Cerebellar nuclear complex (tissue), 1 donor: ENCODE measurements at regions not wholly inside any gene's neighbourhood (a gene's known extent, or its start where the extent isn't known, plus 50 kb on each side); places are given as distances from the start of the nearest gene placed in this dataset.

ENCODE experiments used
- DNase-seq, 2 experiments: peaks; one replicate each; lab custom pipeline; 2025; lab: John Stamatoyannopoulos, UW

DNA sequence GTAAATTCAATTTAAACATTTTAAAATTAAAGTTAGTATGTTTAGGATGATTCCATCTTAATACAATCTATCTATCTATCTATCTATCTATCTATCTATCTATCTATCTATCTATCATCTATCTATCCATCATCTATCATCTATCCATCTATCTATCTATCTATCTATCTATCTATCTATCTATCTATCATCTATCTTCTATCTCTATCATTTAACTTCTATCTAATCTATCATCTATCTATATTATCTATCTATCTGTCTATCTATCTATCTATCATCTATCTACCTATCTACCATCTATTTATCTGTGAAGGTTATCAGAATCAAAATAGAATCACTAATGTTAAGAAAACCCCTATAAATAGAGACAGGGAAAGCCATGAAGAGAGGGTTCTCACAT is 78.3 kb downstream of the RAMP3 start:
- no peak for DNase-seq

DNA sequence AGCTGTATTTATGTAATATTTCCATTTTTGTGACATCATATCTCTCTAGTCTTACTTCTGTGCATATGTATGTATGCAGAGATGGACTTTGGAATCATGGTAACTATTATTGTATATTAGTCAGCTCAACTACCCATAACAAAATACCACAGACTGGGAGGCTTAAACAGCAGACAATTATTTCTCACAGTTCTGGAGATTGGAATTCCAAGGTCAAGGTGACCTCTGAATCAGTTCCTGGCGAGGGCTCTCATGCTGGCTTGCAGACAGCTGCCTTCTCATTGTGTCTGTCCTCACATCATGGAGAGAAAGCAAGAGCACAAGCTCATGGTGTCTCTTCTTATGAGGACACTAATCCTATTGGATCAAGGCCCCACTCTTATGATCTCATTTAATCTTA is 79.1 kb downstream of the RAMP3 start:
- DNase-seq = no peak

DNA sequence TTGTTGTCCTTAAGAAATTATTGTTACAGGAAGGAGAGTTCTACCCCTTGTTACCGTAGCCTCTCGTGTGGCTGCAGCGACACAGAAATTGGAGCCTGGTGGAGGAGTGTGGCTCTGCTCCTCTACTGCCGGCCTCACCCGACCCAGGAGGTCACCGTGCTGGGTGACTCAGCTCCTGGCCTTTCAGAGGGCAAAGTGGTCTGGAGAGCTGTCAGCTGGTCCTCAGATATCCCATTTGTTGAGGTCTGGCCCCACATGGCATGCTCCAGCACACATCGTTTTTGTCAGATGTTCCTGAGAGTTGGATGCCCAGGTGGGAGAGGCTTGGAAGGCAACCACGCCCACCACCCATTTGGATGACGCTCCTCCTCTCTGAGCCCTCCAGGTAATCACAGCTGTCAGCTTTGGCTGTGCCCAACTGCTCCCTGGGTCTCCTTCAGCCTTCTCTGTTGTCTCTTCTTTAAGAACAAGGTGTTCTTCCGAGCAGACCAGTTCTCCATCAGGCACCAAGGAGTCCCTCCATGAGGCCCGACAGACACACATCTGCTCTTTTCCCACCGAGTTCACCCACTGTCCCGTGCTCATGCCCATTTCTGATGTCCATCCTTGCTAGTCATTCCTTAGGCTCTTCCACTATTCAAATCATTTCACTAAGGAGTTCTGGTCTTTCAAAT is 80.3 kb downstream of the RAMP3 start:
- DNase-seq = no peak

DNA sequence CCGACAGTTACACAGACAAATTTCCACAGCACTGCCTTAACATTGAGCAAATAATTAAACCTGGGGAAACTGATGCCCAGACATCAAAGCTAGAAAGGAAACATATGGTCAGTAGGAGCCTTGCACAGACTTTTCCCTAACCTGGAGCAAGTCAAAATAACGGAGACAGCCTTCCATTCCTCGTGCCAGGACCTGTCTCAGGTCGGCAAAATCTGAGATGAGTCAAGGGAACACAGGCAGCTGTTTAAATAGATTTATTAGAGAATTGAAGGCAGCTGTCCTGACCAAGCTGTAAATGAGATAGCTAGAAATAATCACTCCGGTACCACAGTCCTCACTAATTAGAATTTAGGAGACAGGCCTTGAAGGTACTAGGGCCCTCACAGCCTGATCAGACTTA is 81.2 kb downstream of the RAMP3 start:
- DNase-seq = no peak

DNA sequence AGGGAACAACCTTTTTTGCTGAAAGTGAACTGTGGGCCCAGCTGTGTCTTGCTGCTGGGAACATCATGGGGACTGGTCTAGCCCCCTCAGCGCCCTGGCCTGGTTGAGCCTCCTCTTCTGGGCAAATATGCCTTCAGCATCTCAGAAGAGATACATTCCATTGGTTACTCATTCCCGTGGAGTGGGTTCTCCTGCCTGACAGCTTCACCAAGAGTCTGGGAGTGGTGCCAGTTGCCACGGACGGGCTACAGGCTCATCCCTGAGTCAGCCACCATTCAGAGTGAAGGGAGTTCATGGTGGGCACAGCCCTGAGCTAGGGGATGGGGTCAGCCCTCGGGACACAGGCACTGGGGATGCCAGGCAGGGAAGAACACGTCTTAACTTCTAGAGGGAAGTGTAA is 81.9 kb downstream of the RAMP3 start:
- no peak for DNase-seq

DNA sequence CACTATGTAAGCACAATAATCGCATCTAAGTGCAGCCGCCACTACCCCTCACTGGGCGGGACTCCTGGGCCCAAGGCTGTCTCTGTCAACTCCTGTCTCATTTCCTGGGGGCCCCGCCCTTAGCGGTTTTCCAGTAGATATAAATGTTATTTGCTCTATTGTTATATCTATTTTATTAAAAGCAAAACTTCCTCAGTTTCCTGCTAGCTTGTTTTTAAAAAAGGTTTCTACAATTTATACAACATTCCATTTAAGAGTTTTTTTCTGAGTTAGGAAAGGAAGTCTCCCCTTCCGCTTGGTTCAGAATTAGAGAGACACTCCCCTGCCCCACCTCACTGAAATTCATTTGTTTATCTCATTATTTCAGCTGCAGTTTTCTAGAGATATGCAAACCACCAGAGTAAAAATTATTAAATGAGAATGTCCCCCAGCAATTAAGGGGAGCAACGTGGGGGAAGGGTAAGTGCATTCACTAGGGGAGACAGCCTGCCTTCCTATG is 82.7 kb downstream of the RAMP3 start:
- no peak for DNase-seq

DNA sequence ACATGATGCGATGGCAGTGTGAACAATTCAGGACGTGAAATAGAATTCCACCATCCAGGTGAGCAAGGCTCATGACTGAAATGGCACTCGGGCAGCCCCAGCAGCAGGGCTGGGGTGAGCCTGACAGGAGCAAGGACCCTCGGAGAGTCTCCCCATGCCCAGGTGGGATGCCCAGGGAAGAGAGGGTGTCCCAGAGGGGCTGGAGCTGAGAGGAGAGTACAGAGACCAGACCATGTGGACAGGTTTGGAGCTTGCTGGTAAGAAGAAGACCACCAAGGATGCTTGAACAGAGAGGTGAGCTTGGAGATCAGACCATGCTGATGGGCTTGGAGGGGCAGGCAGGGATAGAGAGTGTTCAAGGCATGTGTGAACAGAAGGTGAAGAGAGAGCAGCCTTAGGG is 83.3 kb downstream of the RAMP3 start:
- DNase-seq = no peak

DNA sequence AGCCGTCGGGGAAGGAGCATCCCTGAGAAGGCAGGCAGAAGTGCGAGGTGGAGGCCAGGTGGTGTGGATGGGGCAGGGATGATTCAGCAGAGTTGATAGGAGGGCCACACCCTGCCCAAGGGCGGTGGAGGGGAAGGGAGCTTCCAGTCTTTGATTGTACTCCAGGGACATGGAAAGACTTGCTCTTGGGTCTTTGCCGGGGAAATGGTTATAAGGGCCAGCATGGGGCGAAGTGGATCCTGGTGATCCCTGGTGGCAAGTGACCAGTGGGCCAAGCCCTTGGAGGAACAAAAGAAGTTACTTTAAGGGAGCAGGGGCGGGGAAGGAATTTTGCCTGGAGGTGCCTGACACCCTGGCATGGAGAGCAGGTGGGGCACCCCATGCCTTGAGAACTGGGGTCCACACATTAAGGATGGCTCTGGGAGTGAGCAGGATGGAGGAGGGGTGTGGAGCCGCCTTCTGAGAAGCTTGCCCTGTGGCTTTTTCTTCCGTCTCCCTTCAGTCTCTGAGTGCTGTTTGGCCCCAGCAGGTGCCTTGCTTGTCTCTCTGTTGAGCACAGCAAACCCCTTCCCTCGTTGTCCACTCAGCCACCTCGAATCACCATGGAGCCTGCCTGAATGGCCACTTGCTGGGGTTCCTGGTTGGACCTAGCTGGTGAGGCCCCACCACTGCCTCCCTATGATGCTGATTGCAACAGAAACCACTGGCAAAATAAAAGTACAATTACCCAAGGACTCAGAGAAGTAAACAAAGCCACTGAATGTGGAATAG is 83.9 kb downstream of the RAMP3 start:
- no peak for DNase-seq

DNA sequence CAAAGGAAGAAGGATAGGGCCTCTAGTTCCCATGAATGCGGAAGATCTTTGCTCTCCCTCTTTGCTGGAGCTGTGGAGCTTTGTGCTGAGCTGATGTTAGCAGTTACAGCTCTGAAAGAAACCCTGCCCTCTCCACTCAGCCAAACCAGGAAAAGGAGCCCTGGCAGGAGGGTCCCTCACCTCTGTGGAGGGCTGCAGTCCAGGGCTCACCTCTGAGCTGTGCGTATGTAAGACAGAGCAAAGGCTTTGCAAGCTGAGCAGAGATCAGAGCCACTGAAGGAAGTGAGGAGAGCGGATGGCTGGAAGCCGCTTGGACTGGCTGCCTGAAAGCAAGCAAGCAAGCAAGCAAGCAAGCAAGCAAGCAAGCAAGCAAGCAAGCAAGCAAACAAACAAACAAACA is 84.7 kb downstream of the RAMP3 start:
- DNase-seq = no peak

DNA sequence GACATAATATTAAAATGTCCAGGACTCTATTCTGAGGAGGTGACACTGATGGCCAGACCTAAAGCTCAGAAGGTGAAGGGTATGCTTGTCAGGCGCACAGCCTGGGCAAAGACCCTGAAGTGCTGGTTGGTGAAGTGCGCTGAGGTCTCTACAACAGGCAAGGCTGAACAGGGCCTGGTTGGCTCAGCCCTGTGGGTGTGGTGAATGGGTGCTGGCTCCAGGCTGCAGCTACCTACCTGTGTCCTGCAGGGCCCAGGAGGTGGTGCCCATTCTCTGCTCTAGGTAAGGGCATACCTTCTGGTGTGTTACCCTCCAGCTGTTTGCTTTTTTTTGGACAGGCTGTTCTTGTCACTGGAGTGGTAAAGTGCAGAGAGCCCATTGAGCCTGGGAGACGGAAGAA is 85.1 kb downstream of the RAMP3 start:
- DNase-seq = no peak

DNA sequence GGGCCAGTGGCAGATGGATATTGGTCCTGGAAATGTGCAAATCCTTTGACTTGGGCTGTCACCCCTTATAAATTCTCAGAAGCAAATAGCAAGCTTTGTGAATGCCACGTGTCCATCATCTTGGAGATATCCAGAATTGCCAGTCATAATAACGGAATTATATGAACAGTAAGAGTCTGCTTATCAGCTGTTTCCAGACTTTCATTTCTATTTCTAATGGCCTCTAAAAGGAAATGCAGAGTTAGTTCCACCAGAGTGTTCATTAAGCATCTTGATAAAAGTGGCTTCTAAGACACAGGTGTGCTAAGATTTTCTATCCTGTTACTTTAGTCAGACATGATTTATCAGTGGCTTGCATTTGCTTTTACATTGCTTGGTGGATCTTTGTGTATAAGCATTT is 87.4 kb downstream of the RAMP3 start:
- no peak for DNase-seq

DNA sequence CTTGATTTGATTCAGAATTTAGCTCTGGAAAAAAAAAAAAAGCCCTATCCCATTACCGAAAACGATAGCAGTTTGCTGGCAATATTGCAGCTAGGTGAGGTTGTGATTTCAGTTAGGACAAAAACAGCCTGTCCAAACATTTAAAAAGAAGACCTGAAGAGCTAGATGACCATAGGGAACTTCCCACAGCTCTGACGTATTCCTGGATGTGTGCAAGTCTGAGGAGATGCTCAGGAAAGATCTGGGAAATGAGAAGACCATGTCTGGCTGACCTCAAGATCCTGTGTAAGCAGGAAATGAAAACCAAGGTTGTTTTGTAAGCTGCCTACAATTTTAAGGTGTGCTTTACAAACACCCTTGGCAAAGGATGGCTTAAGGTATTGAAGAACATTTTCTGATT is 88.7 kb downstream of the RAMP3 start:
- no peak for DNase-seq

DNA sequence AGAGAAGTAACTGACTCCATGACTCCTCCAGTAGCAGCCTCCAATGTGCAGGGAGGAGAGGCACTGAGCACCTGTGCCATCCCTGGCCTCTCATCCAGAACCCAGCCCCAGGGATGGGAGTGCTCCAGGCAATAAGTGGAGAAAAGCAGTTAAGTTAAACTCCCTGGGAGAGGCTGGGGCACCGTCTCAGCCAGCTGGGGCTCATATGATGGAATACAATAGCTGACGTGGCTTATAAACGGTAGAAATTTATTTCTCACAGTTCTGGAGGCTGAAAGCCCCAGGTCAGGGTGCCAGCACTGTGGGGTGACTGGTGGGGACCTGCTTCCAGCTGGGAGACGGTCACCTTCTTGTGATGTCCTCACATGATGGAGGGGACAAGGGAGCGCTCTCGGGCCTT is 94.7 kb downstream of the RAMP3 start:
- DNase-seq = no peak

DNA sequence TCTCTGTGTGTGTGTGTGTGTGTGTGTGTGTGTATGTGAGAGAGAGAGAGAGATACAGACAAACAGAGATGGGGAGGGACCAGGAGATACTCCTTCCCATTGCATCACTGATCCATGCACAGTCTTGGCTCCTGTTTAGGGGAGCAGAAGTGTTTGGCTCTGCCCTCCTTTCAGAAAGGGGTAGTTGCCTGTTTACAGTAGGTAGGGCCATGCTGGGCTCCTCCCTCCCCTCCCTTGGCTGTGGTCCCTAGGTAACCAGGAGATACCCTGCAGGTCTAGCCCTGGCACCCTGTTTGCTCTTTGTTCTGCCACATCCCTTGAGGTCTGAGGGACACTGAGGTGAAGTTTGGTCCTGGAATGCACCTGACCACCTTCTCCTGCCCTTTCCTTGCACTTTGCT is 95.3 kb downstream of the RAMP3 start:
- no peak for DNase-seq

DNA sequence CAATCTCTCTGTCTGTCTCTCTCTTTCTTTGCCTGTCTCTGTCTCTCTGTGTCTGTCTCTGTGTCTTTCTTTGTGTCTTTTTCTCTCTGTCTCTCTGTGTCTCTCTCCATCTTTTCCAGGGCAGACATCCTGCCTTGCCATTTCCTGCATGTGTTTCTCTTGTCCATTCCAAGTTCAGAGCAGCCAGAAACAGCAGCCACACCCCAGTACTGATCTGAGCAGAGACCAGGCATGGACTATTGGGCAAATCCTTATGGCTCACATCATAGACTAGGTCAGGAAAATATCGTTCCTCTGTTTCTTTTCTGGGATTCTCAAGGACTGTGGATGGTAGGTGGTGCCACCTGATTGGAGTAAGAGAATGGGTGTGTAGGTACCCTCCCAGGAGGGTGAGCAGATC is 95.8 kb downstream of the RAMP3 start:
- no peak for DNase-seq

DNA sequence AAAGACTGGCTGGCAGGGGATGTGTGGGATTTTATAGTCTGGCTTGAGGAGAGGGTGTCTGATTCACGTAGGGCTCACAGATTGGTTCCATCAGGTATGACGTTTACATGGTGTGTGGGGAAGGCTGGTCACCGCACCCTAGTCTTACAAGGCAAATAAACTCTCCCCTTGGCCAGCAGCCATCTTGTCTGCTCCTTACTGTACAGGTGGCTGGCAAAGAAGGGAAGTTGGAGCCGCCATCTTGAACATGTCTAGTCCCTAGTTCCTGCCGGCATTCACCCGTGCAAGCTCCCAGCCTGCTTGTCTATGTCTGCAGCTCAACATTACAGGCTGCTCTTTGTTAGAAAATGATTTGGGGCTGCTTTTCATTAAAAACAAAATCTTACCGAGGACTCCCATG is 97.6 kb downstream of the RAMP3 start:
- no peak for DNase-seq

DNA sequence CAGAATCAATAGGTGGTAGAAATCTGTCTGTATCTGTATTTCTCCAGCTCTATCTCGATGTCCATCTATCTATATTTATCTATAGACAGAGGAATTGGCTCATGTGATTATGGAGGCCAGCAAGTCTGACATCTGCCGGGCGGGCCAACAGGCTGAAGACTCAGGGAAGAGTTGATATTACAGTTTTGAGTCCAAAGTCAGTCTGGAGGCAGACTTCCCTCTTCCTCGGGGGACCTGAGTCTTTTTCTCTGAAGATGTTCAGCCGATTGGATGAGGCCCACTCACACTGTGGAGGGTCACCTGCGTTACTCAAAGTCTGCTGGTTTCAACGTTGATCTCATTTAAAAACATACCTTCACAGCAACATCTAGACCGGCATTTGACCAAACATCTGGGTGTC is 98.7 kb downstream of the RAMP3 start:
- DNase-seq = no peak

DNA sequence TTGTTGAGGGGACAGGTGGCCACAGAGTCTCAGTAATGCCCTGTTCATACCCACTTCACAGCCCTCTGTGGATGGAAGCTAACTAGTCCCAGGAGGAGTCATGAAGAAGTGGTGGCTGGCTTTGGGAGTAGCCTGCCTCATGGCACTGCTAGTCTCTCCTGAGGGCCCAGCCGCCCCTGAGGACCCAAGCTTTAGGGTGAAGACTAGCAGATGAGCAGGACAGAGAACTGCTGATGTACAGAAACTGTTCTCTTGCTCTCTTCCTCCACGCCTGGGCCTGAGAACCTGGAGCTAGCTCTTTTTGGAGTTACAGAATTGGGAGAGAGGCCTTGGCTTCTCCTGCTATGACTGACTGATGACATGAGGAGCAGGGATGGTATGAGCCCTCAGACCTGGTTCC is 99.2 kb downstream of the RAMP3 start:
- no peak for DNase-seq

DNA sequence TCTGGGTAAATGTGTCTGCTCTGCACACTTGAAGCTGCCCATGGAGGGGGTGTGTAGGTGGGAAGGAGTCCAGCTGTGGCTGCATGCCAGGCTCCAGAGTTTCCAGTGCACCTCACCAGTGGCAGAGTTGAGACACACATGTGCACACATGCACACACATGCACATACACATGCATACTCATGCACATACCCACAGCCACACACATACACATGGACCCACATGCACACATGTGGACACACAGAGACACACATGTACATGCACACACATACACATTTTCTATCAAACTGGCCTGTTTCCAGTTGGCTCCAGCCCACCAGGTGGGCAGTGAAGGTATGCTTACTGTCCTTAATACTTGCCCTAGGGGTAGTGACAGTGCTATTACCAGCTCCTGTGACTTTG is 99.7 kb downstream of the RAMP3 start:
- DNase-seq = no peak

DNA sequence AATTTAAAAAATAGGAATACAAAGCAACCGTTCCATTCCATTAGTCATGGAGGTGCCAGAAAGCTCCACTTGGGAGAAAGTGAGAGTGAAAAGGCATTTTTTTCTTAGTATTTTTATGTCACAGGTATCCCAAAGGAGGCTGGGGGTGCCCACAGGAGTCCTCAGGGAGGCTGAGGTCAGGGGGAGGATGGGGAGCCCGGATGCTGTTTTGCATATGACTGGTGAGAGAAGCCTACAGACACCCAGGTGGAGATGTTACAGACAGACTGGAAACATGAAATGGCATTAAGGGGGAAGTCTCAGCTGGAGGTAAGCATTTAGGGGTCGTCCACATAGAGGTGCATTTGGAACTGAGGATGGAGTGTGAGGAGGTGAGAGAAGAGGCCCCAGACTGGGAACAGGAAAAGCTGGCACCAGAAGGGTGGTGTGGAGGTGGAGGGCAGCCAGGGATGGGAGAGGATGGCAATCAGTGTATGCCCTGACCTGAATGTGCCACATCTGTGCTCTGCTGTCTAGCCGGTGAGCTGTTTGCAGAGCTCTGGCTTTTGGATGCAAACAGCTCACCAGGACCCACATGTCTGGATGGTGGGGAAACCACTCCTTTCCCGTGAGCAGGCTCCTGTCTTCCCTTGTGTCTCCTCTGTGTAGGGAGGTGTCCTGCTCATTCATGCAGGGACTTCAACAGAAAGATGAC is 101.1 kb downstream of the RAMP3 start:
- no peak for DNase-seq

DNA sequence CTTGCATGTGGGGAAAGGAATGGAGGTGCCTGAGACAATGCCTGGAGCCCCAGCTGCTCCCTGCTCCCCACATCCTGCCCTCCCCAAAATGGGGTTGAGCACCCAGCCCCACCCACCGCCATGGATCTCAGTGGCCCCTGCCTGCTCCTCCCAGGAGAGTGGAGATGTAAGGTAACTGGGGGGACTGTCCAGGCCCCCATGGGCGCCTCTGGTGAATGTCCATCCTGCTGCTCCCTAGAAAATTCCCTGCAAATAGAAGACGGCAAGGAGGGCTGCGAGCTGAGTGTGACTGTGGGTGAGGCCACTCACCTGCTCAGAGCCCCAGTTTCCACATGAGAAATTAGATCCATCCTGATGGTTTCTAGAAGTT is 101.6 kb downstream of the RAMP3 start:
- DNase-seq = no peak

DNA sequence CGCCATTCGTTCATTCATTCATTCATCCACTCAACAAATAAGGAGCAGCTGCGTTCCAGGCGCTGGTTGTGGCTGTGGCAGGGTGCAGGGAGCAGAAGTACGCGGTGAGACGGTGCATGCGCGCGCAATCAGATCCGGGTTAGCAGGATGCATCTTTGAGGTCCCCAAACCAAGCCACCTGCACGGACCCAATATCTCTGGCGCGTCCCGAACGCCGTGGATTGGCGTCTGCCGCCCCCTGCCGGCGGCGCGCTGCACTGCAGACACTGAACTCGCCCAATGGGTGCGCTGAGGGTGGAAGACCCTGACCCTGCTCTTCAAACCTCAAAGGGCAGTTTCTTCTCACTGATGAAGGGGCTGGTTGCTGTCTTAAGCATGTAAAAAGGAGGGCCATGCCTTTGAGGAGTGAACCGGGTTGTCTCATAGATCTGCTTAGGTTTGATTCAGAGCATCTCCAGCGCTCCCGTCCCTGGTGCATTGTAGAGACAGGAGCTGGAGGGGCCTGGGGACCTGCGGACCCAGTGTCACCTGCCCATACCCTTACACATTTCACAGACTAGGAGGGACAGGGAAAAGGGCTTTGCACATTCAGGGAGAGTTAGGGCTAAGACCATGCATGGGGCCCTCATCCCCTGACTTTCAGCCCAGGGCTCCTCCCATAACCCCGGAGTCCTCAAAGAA is 102.5 kb downstream of the RAMP3 start:
- peak in 1 of 2 experiments; percentile 28 for DNase-seq

DNA sequence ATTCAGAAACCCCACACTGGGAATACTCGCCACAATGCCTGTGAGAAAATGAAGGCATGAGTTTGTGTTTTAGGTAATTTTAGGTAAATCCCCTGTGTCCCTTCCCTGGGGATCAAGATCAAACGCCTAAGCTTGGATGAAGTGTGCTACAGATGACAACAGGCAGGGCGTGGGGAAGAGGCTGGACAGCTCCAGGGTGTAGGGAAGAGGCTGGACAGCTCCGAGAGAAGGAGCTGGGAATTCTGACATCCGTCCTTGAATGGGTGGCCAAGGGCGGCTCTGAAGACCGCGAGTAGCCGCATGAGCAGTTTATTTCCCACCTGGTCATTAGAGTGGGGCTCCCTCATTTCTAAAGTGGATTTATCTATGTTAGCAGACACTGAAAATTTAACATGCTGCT is 109.7 kb downstream of the RAMP3 start:
- DNase-seq = no peak
